ENCODE measurements at regions not wholly inside any gene's neighbourhood (a gene's known extent, or its start where the extent isn't known, plus 50 kb on each side); places are given as distances from the start of the nearest gene placed in this dataset.

- no peak for TF ChIP-seq ELF1 (IDR thresholded peaks at IDR 0.05)
- TF ChIP-seq POLR2AphosphoS5 (IDR thresholded peaks at IDR 0.05; ENCODE audit: low read depth, low read length): no peak
These were observed 279.7 kb downstream of the XXYLT1 start for GRCh38 chr3:194991338-194991654.
